Medulla oblongata (tissue), 1 donor: ENCODE measurements at regions not wholly inside any gene's neighbourhood (a gene's known extent, or its start where the extent isn't known, plus 50 kb on each side); places are given as distances from the start of the nearest gene placed in this dataset.
A peak's percentile ranks its signal among the peaks of the same experiment; 100 is the strongest.
"Not testable (repeated sequence)": the region's sequence is repeated elsewhere in the genome, so short reads cannot be mapped to it uniquely, and the experiment has no call there.

Experiments
- DNase-seq: peaks from one replicate; pipeline ENCODE4 v3.0.0-alpha.2; 2015; ENCODE audit errors: extremely low spot score

- DNase-seq = no peak
Measured at GRCh38 chr7:125136341-125136740, 206.7 kb upstream of the POT1 start.

GRCh38 chr7:125130173-125130572, 200.5 kb upstream of the POT1 start:
- no peak for DNase-seq

GRCh38 chr7:125127304-125127703, 197.7 kb upstream of the POT1 start:
- no peak for DNase-seq

- DNase-seq = no peak
Measured at GRCh38 chr7:125126376-125126775, 196.8 kb upstream of the POT1 start.

GRCh38 chr7:125125315-125125714, 195.7 kb upstream of the POT1 start:
- no peak for DNase-seq

GRCh38 chr7:125122173-125122572, 192.5 kb upstream of the POT1 start:
- DNase-seq = no peak

- DNase-seq = no peak
Measured at GRCh38 chr7:125119559-125120115, 190.0 kb upstream of the POT1 start.

- DNase-seq = no peak
Measured at GRCh38 chr7:125118444-125118843, 188.8 kb upstream of the POT1 start.

- no peak for DNase-seq
Measured at GRCh38 chr7:125112850-125113249, 183.2 kb upstream of the POT1 start.

- no peak for DNase-seq
Measured at GRCh38 chr7:125099519-125099918, 169.9 kb upstream of the POT1 start.

GRCh38 chr7:125098377-125098970, 168.8 kb upstream of the POT1 start:
- DNase-seq = no peak

- DNase-seq = no peak
Measured at GRCh38 chr7:125090596-125090995, 161.0 kb upstream of the POT1 start.

GRCh38 chr7:125089171-125089570, 159.5 kb upstream of the POT1 start:
- DNase-seq = no peak

GRCh38 chr7:125088555-125088954, 158.9 kb upstream of the POT1 start:
- no peak for DNase-seq

- DNase-seq = peak; percentile 10
Measured at GRCh38 chr7:125085084-125085483, 155.5 kb upstream of the POT1 start.

GRCh38 chr7:125084196-125084595, 154.6 kb upstream of the POT1 start:
- DNase-seq = no peak

GRCh38 chr7:125074141-125074540, 144.5 kb upstream of the POT1 start:
- DNase-seq = no peak

- DNase-seq = no peak
Measured at GRCh38 chr7:125065546-125065945, 135.9 kb upstream of the POT1 start.

- no peak for DNase-seq
Measured at GRCh38 chr7:125065001-125065400, 135.4 kb upstream of the POT1 start.

GRCh38 chr7:125061776-125062397, 132.3 kb upstream of the POT1 start:
- DNase-seq = peak; percentile 33

GRCh38 chr7:125061083-125061745, 131.6 kb upstream of the POT1 start:
- DNase-seq = not testable (repeated sequence)

- no peak for DNase-seq
Measured at GRCh38 chr7:125059861-125060456, 130.3 kb upstream of the POT1 start.

- DNase-seq = no peak
Measured at GRCh38 chr7:125057963-125058362, 128.3 kb upstream of the POT1 start.
